Germinal center (tissue), 1 donor: ENCODE measurements at regions not wholly inside any gene's neighbourhood (a gene's known extent, or its start where the extent isn't known, plus 50 kb on each side); places are given as distances from the start of the nearest gene placed in this dataset.
"Not testable (repeated sequence)": the region's sequence is repeated elsewhere in the genome, so short reads cannot be mapped to it uniquely, and the experiment has no call there.

Source experiments
- DNase-seq: peaks from one replicate; pipeline ENCODE4 v3.0.0; 2012; ENCODE audit warnings: mixed read lengths, low spot score

DNA sequence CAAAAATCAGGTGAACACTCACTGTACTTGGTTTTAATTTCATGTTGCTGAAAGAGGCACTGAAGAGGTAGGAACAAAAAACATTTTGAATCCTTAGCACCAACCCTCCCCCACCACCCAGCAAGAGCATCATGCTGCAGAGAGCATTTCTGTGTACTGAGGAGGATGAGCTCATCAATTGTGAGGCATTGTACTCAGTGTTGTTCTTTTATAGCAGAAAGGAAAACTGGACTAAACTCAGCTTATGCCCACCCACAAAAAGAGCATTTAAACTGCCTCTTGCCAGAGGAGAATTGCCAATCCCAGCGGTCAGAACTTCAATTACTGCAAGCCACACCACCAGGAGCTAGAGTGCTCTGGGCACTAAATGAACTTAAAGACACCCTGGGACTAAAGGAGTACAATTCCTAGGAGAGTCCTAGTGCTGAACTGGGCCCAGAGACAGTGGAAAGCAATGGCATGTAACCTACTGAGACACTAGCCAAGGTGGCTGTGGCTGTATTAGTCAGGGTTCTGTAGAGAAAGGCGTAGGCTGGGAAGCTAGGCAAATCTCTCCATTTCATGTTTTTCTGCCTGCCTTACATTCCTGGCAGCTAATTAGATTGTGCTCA is 280.7 kb upstream of the KLHL4 start:
- DNase-seq: no peak

- no peak for DNase-seq
Measured at GRCh38 chrX:87265518-87265917, 252.1 kb upstream of the KLHL4 start.

DNA sequence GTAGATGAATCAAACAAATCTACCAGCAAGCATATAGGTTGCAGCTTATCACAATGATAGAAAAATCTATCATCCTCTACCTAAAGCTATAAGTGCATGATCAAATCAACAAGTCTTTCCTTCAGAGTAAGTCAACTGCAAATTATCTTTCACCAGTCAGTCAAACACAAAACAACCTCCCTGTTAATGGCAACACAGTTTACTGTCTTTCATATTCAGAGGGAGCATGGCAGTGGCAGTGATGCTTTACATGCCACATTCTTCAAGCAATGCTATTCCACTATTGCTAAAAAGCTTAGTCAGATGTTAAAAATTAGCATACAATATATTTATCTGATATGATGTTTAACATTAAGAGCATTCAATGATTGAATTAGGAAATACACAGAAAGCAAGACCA is 245.1 kb upstream of the KLHL4 start:
- no peak for DNase-seq

DNA sequence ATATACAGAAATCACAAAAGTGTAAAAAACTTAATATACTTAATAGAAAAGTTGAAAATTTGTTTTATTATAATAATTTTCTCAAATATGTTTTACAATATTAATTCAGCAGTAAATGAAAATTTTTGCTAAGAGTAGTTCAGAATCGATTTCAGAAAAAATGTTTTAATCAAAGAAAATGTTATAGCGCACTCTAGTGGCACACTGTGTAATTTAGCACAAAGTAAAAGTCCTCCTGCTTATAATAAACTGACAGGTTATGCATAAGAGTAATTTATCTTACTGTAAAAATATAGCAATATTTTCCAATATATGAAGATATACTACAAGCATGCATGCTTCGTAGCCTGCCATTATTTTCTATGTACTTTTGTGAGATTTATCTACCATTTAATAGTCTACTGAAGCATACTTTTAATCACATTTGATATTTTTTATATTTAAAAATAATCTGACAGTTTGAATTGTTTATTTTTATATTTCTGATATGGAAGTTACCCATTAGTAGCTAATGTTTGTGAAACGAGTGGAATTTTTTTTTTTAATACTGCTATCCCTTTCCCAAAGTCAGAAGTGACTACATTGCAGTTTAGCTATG is 217.9 kb upstream of the KLHL4 start:
- DNase-seq: peak; percentile 1

GRCh38 chrX:87310780-87311179 is 206.8 kb upstream of the KLHL4 start:
- no peak for DNase-seq

- no peak for DNase-seq
Measured at GRCh38 chrX:87327267-87327666, 190.3 kb upstream of the KLHL4 start.

DNA sequence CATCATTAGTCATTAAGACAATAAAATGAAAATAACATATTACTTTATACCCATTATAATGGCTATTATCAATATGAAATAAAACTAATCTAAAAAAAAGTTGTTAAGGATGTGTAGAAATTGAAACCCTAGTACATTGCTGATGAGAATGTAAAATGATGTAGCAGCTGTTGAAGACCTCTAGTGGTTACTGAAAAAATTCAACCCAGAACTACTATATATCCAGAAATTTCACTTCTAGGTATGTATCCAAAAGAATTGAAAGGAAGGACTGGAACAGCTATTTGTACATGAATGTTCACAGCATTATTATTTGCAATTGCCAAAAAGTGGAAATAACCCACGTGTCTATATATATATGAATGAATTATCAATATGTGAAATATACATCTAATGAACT is 180.3 kb upstream of the KLHL4 start:
- DNase-seq: no peak

DNA sequence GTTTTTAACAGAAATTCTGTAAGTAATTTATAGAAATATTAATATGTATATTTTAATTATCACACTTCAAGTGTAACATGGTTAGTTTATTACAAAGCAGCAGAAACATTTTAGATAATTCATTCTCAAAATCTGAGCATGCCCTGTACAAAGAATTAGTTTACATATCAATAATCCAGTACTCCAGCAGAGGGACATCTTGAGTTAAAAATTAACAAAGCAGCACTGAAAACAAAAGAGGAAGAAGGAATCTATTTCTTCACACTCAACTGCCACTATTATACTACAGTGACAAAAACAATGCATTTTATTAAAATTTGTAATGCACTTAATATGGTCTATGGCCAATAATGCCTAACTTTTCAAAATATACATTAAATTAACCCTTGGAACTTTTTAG is 179.1 kb upstream of the KLHL4 start:
- no peak for DNase-seq

- DNase-seq: no peak
Measured at GRCh38 chrX:87370865-87371264, 146.7 kb upstream of the KLHL4 start.

DNA sequence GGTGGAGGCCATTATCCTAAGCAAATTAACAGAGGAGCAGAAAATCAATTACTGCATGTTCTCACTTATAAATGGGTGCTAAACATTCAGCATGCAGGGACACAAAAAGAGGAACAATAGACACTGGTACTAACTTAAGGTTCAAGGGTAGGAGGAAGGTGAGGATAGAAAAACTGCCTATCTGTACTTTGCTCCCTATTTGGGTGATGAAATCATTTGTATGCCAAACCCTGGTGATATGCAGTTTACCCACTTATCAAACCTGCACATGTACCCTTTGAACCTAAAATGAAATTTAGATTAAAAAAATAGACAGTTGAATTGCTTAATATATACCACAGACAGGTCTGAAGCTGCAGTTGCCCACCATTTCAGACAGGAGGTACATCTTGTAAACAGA is 143.3 kb upstream of the KLHL4 start:
- no peak for DNase-seq

GRCh38 chrX:87376896-87377295 is 140.7 kb upstream of the KLHL4 start:
- DNase-seq: no peak

DNA sequence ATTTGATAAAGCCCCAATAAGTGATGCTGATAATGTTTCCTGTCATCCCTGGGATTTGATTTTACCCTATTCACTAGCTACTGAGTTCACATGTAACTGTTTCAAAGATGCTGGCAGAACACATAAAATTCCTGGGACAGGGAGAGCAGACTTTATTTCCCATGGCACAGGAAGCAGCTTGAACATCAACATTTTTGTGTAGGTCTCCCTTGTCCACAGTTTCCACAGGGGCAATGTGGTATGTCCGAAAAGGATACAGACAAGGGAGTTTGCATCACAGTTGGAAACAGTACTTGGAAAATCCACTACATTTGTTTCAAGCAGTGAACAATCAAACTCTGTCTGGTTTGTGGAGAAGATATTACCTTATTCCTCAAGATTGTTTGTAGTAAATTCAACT is 129.2 kb upstream of the KLHL4 start:
- DNase-seq: no peak

GRCh38 chrX:87391742-87392141 is 125.9 kb upstream of the KLHL4 start:
- no peak for DNase-seq

DNA sequence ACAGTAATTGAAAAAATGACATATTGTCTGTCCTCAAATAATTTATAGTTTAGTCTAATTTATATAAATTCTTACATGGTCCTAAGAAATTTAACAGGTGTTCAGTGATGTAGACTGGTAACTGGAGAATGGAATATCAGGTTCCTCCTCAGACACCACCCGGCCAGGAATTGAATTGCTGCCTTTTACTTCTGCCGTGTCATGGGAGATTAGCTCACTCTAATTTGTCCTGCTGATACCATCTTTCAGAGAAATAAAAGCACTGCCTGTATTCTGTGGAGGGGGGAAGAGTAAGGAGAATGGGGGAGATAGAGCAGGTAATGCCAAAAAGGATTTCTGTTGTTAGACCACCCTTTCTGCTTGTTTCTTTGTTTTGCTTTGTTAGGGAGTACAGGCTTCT is 125.2 kb upstream of the KLHL4 start:
- no peak for DNase-seq

DNA sequence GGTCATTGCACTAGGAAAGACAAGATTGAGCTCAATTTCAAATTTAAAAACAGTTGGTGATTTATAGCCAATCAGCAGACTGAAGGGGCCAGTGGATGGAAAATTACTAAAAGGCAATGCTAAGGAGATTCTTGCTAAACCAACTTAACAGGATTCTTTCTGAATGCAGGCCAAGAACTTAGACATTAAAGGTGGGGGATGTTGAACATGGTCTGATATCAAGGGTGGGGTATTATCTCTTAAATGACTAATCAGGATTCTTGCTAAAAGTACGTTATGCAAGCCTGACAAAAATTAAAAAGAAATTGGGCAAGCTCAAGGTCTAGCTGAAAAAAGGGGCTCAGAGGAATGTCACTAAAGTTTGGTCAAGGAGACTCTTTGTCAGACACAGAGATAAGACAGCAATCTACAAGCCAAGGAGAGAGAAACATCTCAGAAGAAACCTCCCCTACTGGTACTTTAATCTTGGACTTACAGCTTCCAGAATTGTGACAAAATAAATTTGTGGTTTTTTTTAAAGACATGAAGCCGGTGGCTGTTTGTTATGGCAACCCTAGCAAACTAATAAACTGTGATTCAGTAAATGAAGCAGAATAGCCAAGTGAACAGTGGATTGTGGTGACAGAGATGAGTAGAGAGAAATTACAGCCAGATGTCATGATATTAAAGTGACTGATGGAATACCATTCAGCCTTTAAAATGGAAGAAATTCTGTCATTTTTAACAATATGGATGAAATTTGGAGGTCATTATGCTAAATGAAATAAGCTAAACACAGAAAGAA is 120.3 kb upstream of the KLHL4 start:
- DNase-seq: no peak

DNA sequence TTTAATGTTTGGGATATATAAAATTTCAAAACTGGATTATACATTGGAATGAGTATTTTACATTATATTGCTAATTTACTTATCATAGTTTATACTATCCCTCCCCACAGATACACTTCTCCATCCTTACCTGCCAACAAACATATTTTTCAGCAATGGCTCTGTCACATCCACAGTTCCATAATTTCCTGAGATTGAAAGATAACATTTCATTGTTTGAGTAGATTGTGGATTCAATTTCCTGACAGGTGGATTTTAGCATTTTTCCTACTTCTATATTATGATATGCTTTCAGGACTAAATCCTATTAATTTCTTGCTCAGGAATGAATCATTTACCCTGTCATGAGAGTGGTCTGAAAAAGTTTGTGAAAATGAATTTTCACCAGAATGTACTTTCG is 115.3 kb upstream of the KLHL4 start:
- no peak for DNase-seq

- no peak for DNase-seq
Measured at GRCh38 chrX:87403551-87403950, 114.1 kb upstream of the KLHL4 start.

- DNase-seq: no peak
Measured at GRCh38 chrX:87409113-87409841, 108.3 kb upstream of the KLHL4 start.

GRCh38 chrX:87425618-87426017 is 92.0 kb upstream of the KLHL4 start:
- DNase-seq: no peak

GRCh38 chrX:87434618-87435017 is 83.0 kb upstream of the KLHL4 start:
- DNase-seq: no peak

- DNase-seq: not testable (repeated sequence)
Measured at GRCh38 chrX:87448613-87449012, 69.0 kb upstream of the KLHL4 start.

DNA sequence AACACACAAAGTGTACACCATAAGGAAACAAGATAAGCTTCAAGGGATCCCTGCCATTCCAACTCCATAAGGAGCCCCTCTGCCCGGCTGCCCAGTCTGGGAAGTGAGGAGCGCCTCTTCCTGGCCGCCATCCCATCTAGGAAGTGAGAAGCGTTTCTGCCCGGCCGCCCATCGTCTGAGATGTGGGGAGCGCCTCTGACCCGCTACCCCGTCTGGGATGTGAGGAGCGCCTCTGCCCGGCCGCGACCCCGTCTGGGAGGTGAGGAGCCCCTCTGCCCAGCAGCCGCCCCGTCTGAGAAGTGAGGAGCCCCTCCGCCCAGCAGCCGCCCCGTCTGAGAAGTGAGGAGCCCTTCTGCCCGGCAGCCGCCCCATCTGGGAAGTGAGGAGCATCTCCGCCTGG is 51.8 kb upstream of the KLHL4 start:
- not testable (repeated sequence) for DNase-seq
